H9 (cell line): ENCODE measurements at regions not wholly inside any gene's neighbourhood (a gene's known extent, or its start where the extent isn't known, plus 50 kb on each side); places are given as distances from the start of the nearest gene placed in this dataset.

ENCODE experiments used
- DNase-seq: peaks from one replicate; pipeline ENCODE4 v3.0.0-alpha.2; 2017
- H2AFZ ChIP-seq: one replicate; pipeline ENCODE4 v1.6.1; 2013; ENCODE audit warnings: mild to moderate bottlenecking, low read length, control low read depth, moderate library complexity
- H2AK5ac ChIP-seq: 2 replicates; pipeline ENCODE4 v1.6.1; 2013; ENCODE audit warnings: low read length, control low read depth, mixed read lengths; ENCODE audit not compliant: insufficient read length
- H2BK120ac ChIP-seq: one replicate; pipeline ENCODE4 v1.6.1; 2013; ENCODE audit warnings: low read depth, mild to moderate bottlenecking, low read length, control low read depth, inconsistent platforms; ENCODE audit not compliant: poor library complexity, severe bottlenecking
- H2BK12ac ChIP-seq: 2 replicates; pipeline ENCODE4 v1.6.1; 2013; ENCODE audit warnings: low read length, control low read depth, mixed read lengths, low read depth; ENCODE audit not compliant: insufficient read length
- H2BK15ac ChIP-seq: 2 replicates; pipeline ENCODE4 v1.6.1; 2013; ENCODE audit warnings: low read depth, low read length, control low read depth
- H2BK20ac ChIP-seq: one replicate; pipeline ENCODE4 v1.6.1; 2013; ENCODE audit warnings: low read depth, mild to moderate bottlenecking, low read length, control low read depth, inconsistent platforms; ENCODE audit not compliant: poor library complexity, severe bottlenecking
- H2BK5ac ChIP-seq: 2 replicates; pipeline ENCODE4 v1.6.1; 2013; ENCODE audit warnings: low read length, control low read depth, mixed read lengths; ENCODE audit not compliant: insufficient read length
- H3K14ac ChIP-seq: 2 replicates; pipeline ENCODE4 v1.6.1; 2013; ENCODE audit warnings: low read length, control low read depth; ENCODE audit not compliant: insufficient read depth
- H3K18ac ChIP-seq: 2 replicates; pipeline ENCODE4 v1.6.1; 2013; ENCODE audit warnings: low read depth, mild to moderate bottlenecking, mixed read lengths, low read length, control low read depth; ENCODE audit not compliant: insufficient read length
- H3K23ac ChIP-seq: 2 replicates; pipeline ENCODE4 v1.6.1; 2013; ENCODE audit warnings: low read length, control low read depth, mixed read lengths, low read depth; ENCODE audit not compliant: insufficient read length
- H3K23me2 ChIP-seq: 2 replicates; pipeline ENCODE4 v1.6.1; 2013; ENCODE audit warnings: low read depth, mild to moderate bottlenecking, mixed read lengths, low read length, control low read depth; ENCODE audit not compliant: insufficient read length, poor library complexity, severe bottlenecking
- H3K27ac ChIP-seq: 2 replicates; pipeline ENCODE4 v1.5.1; 2013; ENCODE audit warnings: low read length, control low read depth, mixed read lengths, low read depth; ENCODE audit not compliant: insufficient read length
- H3K27me3 ChIP-seq: 2 replicates; pipeline ENCODE4 v1.6.1; 2013; ENCODE audit warnings: low read length, control low read depth, inconsistent platforms; ENCODE audit not compliant: insufficient read depth
- H3K4ac ChIP-seq: 2 replicates; pipeline ENCODE4 v1.6.1; 2013; ENCODE audit warnings: low read depth, mild to moderate bottlenecking, control low read depth, inconsistent platforms, low read length, moderate library complexity
- H3K4me1 ChIP-seq: 2 replicates; pipeline ENCODE4 v1.6.1; 2013; ENCODE audit warnings: low read length, control low read depth, inconsistent platforms; ENCODE audit not compliant: insufficient read depth
- H3K4me2 ChIP-seq: 2 replicates; pipeline ENCODE4 v1.6.1; 2013; ENCODE audit warnings: low read length, control low read depth, mixed read lengths; ENCODE audit not compliant: insufficient read length, insufficient read depth
- H3K56ac ChIP-seq: 2 replicates; pipeline ENCODE4 v1.6.1; 2013; ENCODE audit warnings: low read depth, mild to moderate bottlenecking, mixed read lengths, low read length, control low read depth; ENCODE audit not compliant: insufficient read length
- H3K79me1 ChIP-seq: 2 replicates; pipeline ENCODE4 v1.6.1; 2013; ENCODE audit warnings: low read depth, mild to moderate bottlenecking, moderate library complexity, low read length, control low read depth, inconsistent platforms; ENCODE audit not compliant: insufficient read depth, poor library complexity, severe bottlenecking
- H3K79me2 ChIP-seq: 2 replicates; pipeline ENCODE4 v1.6.1; 2013; ENCODE audit warnings: low read length, control low read depth, inconsistent platforms; ENCODE audit not compliant: insufficient read depth
- H3K9ac ChIP-seq: 2 replicates; pipeline ENCODE4 v1.6.1; 2013; ENCODE audit warnings: low read length, control low read depth, mixed read lengths; ENCODE audit not compliant: insufficient read length; ENCODE audit errors: extremely low read depth
- H3K9me3 ChIP-seq: one replicate; pipeline ENCODE4 v1.6.1; 2013; ENCODE audit warnings: low read depth, low read length, inconsistent platforms; ENCODE audit not compliant: control insufficient read depth
- H3T11ph ChIP-seq: one replicate; pipeline ENCODE4 v1.6.1; 2013; ENCODE audit warnings: mild to moderate bottlenecking, low read length, control low read depth, inconsistent platforms
- H4K20me1 ChIP-seq: one replicate; pipeline ENCODE4 v1.6.1; 2013; ENCODE audit not compliant: control insufficient read depth, insufficient read length, insufficient read depth
- H4K5ac ChIP-seq: 2 replicates; pipeline ENCODE4 v1.6.1; 2013; ENCODE audit warnings: low read depth, mild to moderate bottlenecking, mixed read lengths, low read length, control low read depth; ENCODE audit not compliant: insufficient read length
- H4K8ac ChIP-seq: replicated peaks from 2 replicates; pipeline ENCODE4 v1.6.1; 2013; ENCODE audit warnings: low read length, control low read depth, mixed read lengths, low read depth; ENCODE audit not compliant: insufficient read length
- H4K91ac ChIP-seq: 2 replicates; pipeline ENCODE4 v1.6.1; 2013; ENCODE audit warnings: low read depth, mild to moderate bottlenecking, moderate library complexity, mixed read lengths, low read length, control low read depth; ENCODE audit not compliant: insufficient read length
- H3K27ac Mint-ChIP-seq, 3 experiments: 2 replicates in 2 of 3; 3 replicates in 1 of 3; pipeline ENCODE4 v1.8.0; 2020 to 2021; ENCODE audit warnings: mixed read lengths in 3 of 3, mild to moderate bottlenecking in 1 of 3, moderate library complexity in 1 of 3
- H3K27me3 Mint-ChIP-seq: 2 replicates; pipeline ENCODE4 v1.8.0; 2021; ENCODE audit warnings: low read depth, mild to moderate bottlenecking, moderate library complexity, mixed read lengths
- H3K36me3 Mint-ChIP-seq, 3 experiments: 2 replicates in 2 of 3; 3 replicates in 1 of 3; pipeline ENCODE4 v1.8.0; 2020 to 2021; ENCODE audit warnings: low read depth in 3 of 3, mixed read lengths in 3 of 3; ENCODE audit not compliant: insufficient read depth in 1 of 3
- H3K4me1 Mint-ChIP-seq, 2 experiments: 2 replicates each; pipeline ENCODE4 v1.8.0; 2020; ENCODE audit warnings: mixed read lengths in 2 of 2
- H3K4me3 Mint-ChIP-seq, 2 experiments: 2 replicates in 1 of 2; 3 replicates in 1 of 2; pipeline ENCODE4 v1.8.0; 2020 to 2021; ENCODE audit warnings: mild to moderate bottlenecking in 2 of 2, mixed read lengths in 2 of 2, moderate library complexity in 1 of 2
- H3K9me3 Mint-ChIP-seq, 2 experiments: 2 replicates in 1 of 2; 3 replicates in 1 of 2; pipeline ENCODE4 v1.8.0; 2020; ENCODE audit warnings: mild to moderate bottlenecking in 2 of 2, mixed read lengths in 2 of 2, moderate library complexity in 1 of 2
- CTCF ChIP-seq: fragments of 200-600 bp; sonication (generic); conservative IDR thresholded peaks from 3 replicates; pipeline ENCODE4 v1.8.0; 2021; ENCODE audit warnings: antibody characterized with exemption, mild to moderate bottlenecking
- WGBS: extraction: QIAGEN DNeasy Blood & Tissue Kit; methylation state at CpG from one replicate; pipeline ENCODE4 v1.1.7; 2013; ENCODE audit warnings: missing lambda C conversion rate, low lambda C conversion rate, mixed read lengths; ENCODE audit not compliant: insufficient read length; ENCODE audit errors: extremely low coverage; 5-methylcytosine and 5-hydroxymethylcytosine counted together

GRCh38 chr7:23913016-23913415 lies 203.0 kb downstream of the STK31 start:
- Histone ChIP-seq H3K23me2 (no peaks in the 10 kb centered on the region), H3K14ac (no peak overlapping the region), H3K9ac (no peak overlapping the region), H2BK12ac (no peak overlapping the region), H4K8ac (no peak overlapping the region), H3K23ac (no peak overlapping the region), H4K5ac (no peak overlapping the region), H2BK5ac (no peak overlapping the region), H2AK5ac (no peak overlapping the region), H3K4me2 (no peak overlapping the region), H3K27me3 (no peaks in the 10 kb centered on the region), H3K4me1 (no peaks in the 10 kb centered on the region), H4K91ac (no peak overlapping the region), H3K9me3 (no peaks in the 10 kb centered on the region), H3K27ac (no peak overlapping the region), H2BK20ac (no peak overlapping the region), H3K56ac (no peak overlapping the region), H2BK15ac (no peak overlapping the region), H4K20me1 (no peaks in the 10 kb centered on the region), H3T11ph (no peak overlapping the region), H3K18ac (no peak overlapping the region), H2AFZ (no peak overlapping the region), H3K79me1 (no peaks in the 10 kb centered on the region), H3K4ac (no peak overlapping the region), H2BK120ac (no peak overlapping the region), H3K79me2 (no peaks in the 10 kb centered on the region)
- no peak for TF ChIP-seq CTCF
- Mint-ChIP-seq H3K36me3 (peaks cover 3 to 10% (median 3%) of the 10 kb centered on the region in 3 experiments; a peak in 3 of 7 replicates), H3K4me3 (no peak overlapping the region), H3K27me3 (peaks cover 2% of the 10 kb centered on the region; the same call in 1 of the 2 replicates), H3K9me3 (peaks cover 0 to 2% of the 10 kb centered on the region in 2 experiments; a peak in 1 of 5 replicates), H3K4me1 (no peaks in the 10 kb centered on the region), H3K27ac (no peak overlapping the region)
- no CpG with 5 or more reads among the region's 2 CpGs for WGBS
- no peak for DNase-seq
